ENCODE measurements at regions not wholly inside any gene's neighbourhood (a gene's known extent, or its start where the extent isn't known, plus 50 kb on each side); places are given as distances from the start of the nearest gene placed in this dataset.
A peak's percentile ranks its signal among the peaks of the same experiment; 100 is the strongest.
"Not testable (repeated sequence)": the region's sequence is repeated elsewhere in the genome, so short reads cannot be mapped to it uniquely, and the experiment has no call there.

- peak; percentile 49 for DNase-seq (ENCODE audit: low read depth)
These were observed 53.9 kb downstream of the OTOR start for GRCh38 chr20:16801919-16802651.

GRCh38 chr20:16802652-16802935 lies 54.4 kb downstream of the OTOR start:
- DNase-seq (ENCODE audit: low read depth) = no peak

- peak; percentile 36 for DNase-seq (ENCODE audit: low read depth)
These were observed 56.0 kb downstream of the OTOR start for GRCh38 chr20:16803965-16804792.

GRCh38 chr20:16804793-16805187 lies 56.6 kb downstream of the OTOR start:
- no peak for DNase-seq (ENCODE audit: low read depth)

GRCh38 chr20:16806061-16806460 lies 57.9 kb downstream of the OTOR start:
- DNase-seq (ENCODE audit: low read depth) = no peak

- peak; percentile 21 for DNase-seq (ENCODE audit: low read depth)
These were observed 58.7 kb downstream of the OTOR start for GRCh38 chr20:16806886-16807285.

- no peak for DNase-seq (ENCODE audit: low read depth)
These were observed 60.6 kb downstream of the OTOR start for GRCh38 chr20:16808796-16809195.

- DNase-seq (ENCODE audit: low read depth) = peak; percentile 2
These were observed 62.1 kb downstream of the OTOR start for GRCh38 chr20:16810216-16810615.

- no peak for DNase-seq (ENCODE audit: low read depth)
These were observed 68.0 kb downstream of the OTOR start for GRCh38 chr20:16816192-16816591.

- DNase-seq (ENCODE audit: low read depth) = no peak
These were observed 71.3 kb downstream of the OTOR start for GRCh38 chr20:16819483-16819882.

GRCh38 chr20:16821211-16822089 lies 73.3 kb downstream of the OTOR start:
- peak; percentile 34 for DNase-seq (ENCODE audit: low read depth)

GRCh38 chr20:16824664-16825063 lies 76.5 kb downstream of the OTOR start:
- DNase-seq (ENCODE audit: low read depth) = no peak

GRCh38 chr20:16828666-16829305 lies 80.6 kb downstream of the OTOR start:
- no peak for DNase-seq (ENCODE audit: low read depth)

- not testable (repeated sequence) for DNase-seq (ENCODE audit: low read depth)
These were observed 87.5 kb downstream of the OTOR start for GRCh38 chr20:16835690-16836089.

GRCh38 chr20:16842486-16843120 lies 94.4 kb downstream of the OTOR start:
- no peak for DNase-seq (ENCODE audit: low read depth)

- no peak for DNase-seq (ENCODE audit: low read depth)
These were observed 96.2 kb downstream of the OTOR start for GRCh38 chr20:16844406-16844805.

- no peak for DNase-seq (ENCODE audit: low read depth)
These were observed 97.8 kb downstream of the OTOR start for GRCh38 chr20:16846006-16846405.

- no peak for DNase-seq (ENCODE audit: low read depth)
These were observed 99.9 kb downstream of the OTOR start for GRCh38 chr20:16848061-16848460.

- DNase-seq (ENCODE audit: low read depth) = no peak
These were observed 100.4 kb downstream of the OTOR start for GRCh38 chr20:16848526-16848925.

- DNase-seq (ENCODE audit: low read depth) = no peak
These were observed 112.8 kb downstream of the OTOR start for GRCh38 chr20:16860914-16861313.

- DNase-seq (ENCODE audit: low read depth) = no peak
These were observed 113.5 kb downstream of the OTOR start for GRCh38 chr20:16861708-16862107.
